Sigmoid colon (tissue), 6 donors: ENCODE measurements at regions not wholly inside any gene's neighbourhood (a gene's known extent, or its start where the extent isn't known, plus 50 kb on each side); places are given as distances from the start of the nearest gene placed in this dataset.

ENCODE experiments used
- DNase-seq: peaks from one replicate; pipeline ENCODE4 v3.0.0-alpha.2; 2019
- H3K27ac ChIP-seq, 4 donors: fragments of 200-600 bp; sonication (generic); one replicate each; pipeline ENCODE4 v1.5.1; 2016 to 2019; ENCODE audit warnings: mild to moderate bottlenecking in 1 of 4
- H3K27me3 ChIP-seq, 3 donors: fragments of 200-600 bp; sonication (generic); one replicate each; pipeline ENCODE4 v1.5.1; 2019; ENCODE audit warnings: mild to moderate bottlenecking in 1 of 3
- H3K36me3 ChIP-seq, 4 donors: fragments of 200-600 bp; sonication (generic); one replicate each; pipeline ENCODE4 v1.5.1; 2016 to 2019
- H3K4me1 ChIP-seq, 4 donors: fragments of 200-600 bp; sonication (generic); one replicate each; pipeline ENCODE4 v1.5.1; 2017 to 2019
- H3K4me3 ChIP-seq, 4 donors: fragments of 200-600 bp; sonication (generic); one replicate each; pipeline ENCODE4 v1.5.1; 2017 to 2019; ENCODE audit warnings: mild to moderate bottlenecking in 2 of 4, moderate library complexity in 1 of 4
- H3K9me3 ChIP-seq, 4 donors: fragments of 200-600 bp in 3 of 4; sonication (generic) in 3 of 4; one replicate each; pipeline versions ENCODE4 v1.5.1 to v1.6.1; 2013 to 2019
- EP300 ChIP-seq, 4 donors: sonication (generic); formaldehyde crosslinking; IDR thresholded peaks; one replicate each; pipeline ENCODE4 v1.6.1; 2017; ENCODE audit warnings: antibody characterized with exemption in 4 of 4
- POLR2A ChIP-seq, 2 donors: fragments of 450-650 bp; IDR thresholded peaks; one replicate each; pipeline ENCODE4 v1.6.1; 2016; ENCODE audit warnings: antibody characterized with exemption in 2 of 2, mild to moderate bottlenecking in 2 of 2, moderate library complexity in 2 of 2
- POLR2AphosphoS5 ChIP-seq, 4 donors: sonication (generic); formaldehyde crosslinking; IDR thresholded peaks; one replicate each; pipeline ENCODE4 v1.6.1; 2017; ENCODE audit warnings: antibody characterized with exemption in 4 of 4
- WGBS, 2 donors: extraction: QIAGEN DNeasy Blood & Tissue Kit; methylation state at CpG; one replicate each; pipeline ENCODE4 v1.1.7; 2013; 5-methylcytosine and 5-hydroxymethylcytosine counted together
- intact Hi-C: fragments of 100-400 bp; cut with DNase I; formaldehyde crosslinking; loops from one replicate; pipeline ENCODE4 v1.15.1; 2023
- TF ChIP-seq, protein P1 (sequence below), 4 experiments: fragments of 450-650 bp in 3 of 4; fragments of 200-600 bp in 1 of 4; IDR thresholded peaks; one replicate each; pipeline ENCODE4 v1.5.1; 2016 to 2019; ENCODE audit warnings: antibody characterized with exemption in 4 of 4, mild to moderate bottlenecking in 3 of 4, moderate library complexity in 2 of 4
- donor health status: healthy with polysubstance abuse.
- donor health status: healthy.

- Histone ChIP-seq H3K27me3 (no peaks in the 10 kb centered on the region), H3K4me3 (no peak overlapping the region), H3K36me3 (no peaks in the 10 kb centered on the region), H3K9me3 (no peaks in the 10 kb centered on the region), H3K27ac (peak overlapping the region in 3 of 4 donors; percentile 72 to 84 (median 82)), H3K4me1 (peaks cover 0 to 72% (median 46%) of the 10 kb centered on the region in 4 donors)
- 16 to 70% methylated on average over 3 of the region's 3 CpGs for WGBS, 2 donors
- intact Hi-C loops, result loop anchor here (10.0 kb wide), 1 partner anchor 920 kb away; the partner anchor contains the start of gene ADAM33
- DNase-seq, result no peak
- peak; percentile 9 to 66 (median 48) for TF ChIP-seq EP300 (IDR thresholded peaks at IDR 0.05)
- TF ChIP-seq POLR2A (IDR thresholded peaks at IDR 0.05), result no peak
- TF ChIP-seq POLR2AphosphoS5 (IDR thresholded peaks at IDR 0.05), result peak; percentile 38 to 82 (median 76)
- TF ChIP-seq, protein P1, sequence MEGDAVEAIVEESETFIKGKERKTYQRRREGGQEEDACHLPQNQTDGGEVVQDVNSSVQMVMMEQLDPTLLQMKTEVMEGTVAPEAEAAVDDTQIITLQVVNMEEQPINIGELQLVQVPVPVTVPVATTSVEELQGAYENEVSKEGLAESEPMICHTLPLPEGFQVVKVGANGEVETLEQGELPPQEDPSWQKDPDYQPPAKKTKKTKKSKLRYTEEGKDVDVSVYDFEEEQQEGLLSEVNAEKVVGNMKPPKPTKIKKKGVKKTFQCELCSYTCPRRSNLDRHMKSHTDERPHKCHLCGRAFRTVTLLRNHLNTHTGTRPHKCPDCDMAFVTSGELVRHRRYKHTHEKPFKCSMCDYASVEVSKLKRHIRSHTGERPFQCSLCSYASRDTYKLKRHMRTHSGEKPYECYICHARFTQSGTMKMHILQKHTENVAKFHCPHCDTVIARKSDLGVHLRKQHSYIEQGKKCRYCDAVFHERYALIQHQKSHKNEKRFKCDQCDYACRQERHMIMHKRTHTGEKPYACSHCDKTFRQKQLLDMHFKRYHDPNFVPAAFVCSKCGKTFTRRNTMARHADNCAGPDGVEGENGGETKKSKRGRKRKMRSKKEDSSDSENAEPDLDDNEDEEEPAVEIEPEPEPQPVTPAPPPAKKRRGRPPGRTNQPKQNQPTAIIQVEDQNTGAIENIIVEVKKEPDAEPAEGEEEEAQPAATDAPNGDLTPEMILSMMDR (IDR thresholded peaks at IDR 0.05), result no peak
These were observed 81.7 kb upstream of the PRNP start for GRCh38 chr20:4604580-4604979.

GRCh38 chr20:4603724-4604123 is 82.5 kb upstream of the PRNP start:
- no peak overlapping the region for H3K4me3 ChIP-seq
- H3K9me3 ChIP-seq, result no peaks in the 10 kb centered on the region
- TF ChIP-seq POLR2AphosphoS5 (IDR thresholded peaks at IDR 0.05), result peak; percentile 90 to 96 (median 94)
- peak; percentile 81 to 94 (median 94) for TF ChIP-seq EP300 (IDR thresholded peaks at IDR 0.05)
- TF ChIP-seq POLR2A (IDR thresholded peaks at IDR 0.05), result no peak
- 14 to 61% methylated on average over 11 of the region's 11 CpGs for WGBS, 2 donors
- no peaks in the 10 kb centered on the region for H3K36me3 ChIP-seq
- intact Hi-C loops, result loop anchor here (10.0 kb wide), 1 partner anchor 919 kb away; the partner anchor contains the start of gene ADAM33
- H3K4me1 ChIP-seq, result peaks cover 0 to 72% (median 46%) of the 10 kb centered on the region in 4 donors
- peak overlapping the region in 3 of 4 donors; percentile 79 to 84 (median 82) for H3K27ac ChIP-seq
- no peaks in the 10 kb centered on the region for H3K27me3 ChIP-seq
- DNase-seq, result no peak

DNA sequence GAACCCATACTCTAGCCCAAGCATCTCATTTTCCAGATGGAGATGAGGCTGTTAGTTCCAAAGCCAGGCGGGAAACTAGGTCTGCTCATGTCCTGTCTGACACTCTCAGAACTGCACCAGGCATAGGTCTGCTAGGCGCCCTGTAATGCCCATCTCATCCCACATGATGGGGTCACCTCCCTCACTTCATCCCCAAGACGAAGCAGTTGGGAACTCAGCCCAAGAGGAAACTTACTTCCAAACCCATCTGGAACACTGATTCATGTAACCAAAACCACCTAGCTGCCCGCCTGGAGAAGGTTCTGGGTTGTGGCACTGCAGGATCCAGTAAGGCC is 84.0 kb upstream of the PRNP start:
- intact Hi-C loops, result loop anchor here (10.0 kb wide), 1 partner anchor 917 kb away; the partner anchor contains the start of gene ADAM33

GRCh38 chr20:4601630-4602296 is 84.5 kb upstream of the PRNP start:
- no peaks in the 10 kb centered on the region for H3K27me3 ChIP-seq
- peak overlapping the region in 3 of 4 donors; percentile 79 to 84 (median 82) for H3K27ac ChIP-seq
- TF ChIP-seq POLR2AphosphoS5 (IDR thresholded peaks at IDR 0.05) (peak in 2 of 4 donors; percentile 21 to 37), EP300 (IDR thresholded peaks at IDR 0.05) (no peak)
- TF ChIP-seq, protein P1 (IDR thresholded peaks at IDR 0.05), result no peak
- no peaks in the 10 kb centered on the region for H3K36me3 ChIP-seq
- H3K9me3 ChIP-seq, result no peaks in the 10 kb centered on the region
- WGBS, 2 donors, result 35 to 65% methylated on average over 8 of the region's 8 CpGs
- H3K4me3 ChIP-seq, result no peak overlapping the region
- intact Hi-C loops, result loop anchor here (10.0 kb wide), 1 partner anchor 917 kb away; the partner anchor contains the start of gene ADAM33
- peak; percentile 88 for DNase-seq
- H3K4me1 ChIP-seq, result peaks cover 0 to 63% (median 44%) of the 10 kb centered on the region in 4 donors

More for the DNA sequence above, 84.0 kb upstream of the PRNP start:
- Histone ChIP-seq H3K4me3 (no peak overlapping the region), H3K36me3 (no peaks in the 10 kb centered on the region), H3K27ac (peak overlapping the region in 3 of 4 donors; percentile 79 to 84 (median 82)), H3K9me3 (no peaks in the 10 kb centered on the region), H3K27me3 (no peaks in the 10 kb centered on the region), H3K4me1 (peaks cover 0 to 67% (median 45%) of the 10 kb centered on the region in 4 donors)
- TF ChIP-seq POLR2A (IDR thresholded peaks at IDR 0.05) (no peak), POLR2AphosphoS5 (IDR thresholded peaks at IDR 0.05) (no peak), EP300 (IDR thresholded peaks at IDR 0.05) (no peak)
- TF ChIP-seq, protein P1 (IDR thresholded peaks at IDR 0.05), result no peak
- WGBS, 2 donors, result 78 to 80% methylated on average over 4 of the region's 4 CpGs
- no peak for DNase-seq

DNA sequence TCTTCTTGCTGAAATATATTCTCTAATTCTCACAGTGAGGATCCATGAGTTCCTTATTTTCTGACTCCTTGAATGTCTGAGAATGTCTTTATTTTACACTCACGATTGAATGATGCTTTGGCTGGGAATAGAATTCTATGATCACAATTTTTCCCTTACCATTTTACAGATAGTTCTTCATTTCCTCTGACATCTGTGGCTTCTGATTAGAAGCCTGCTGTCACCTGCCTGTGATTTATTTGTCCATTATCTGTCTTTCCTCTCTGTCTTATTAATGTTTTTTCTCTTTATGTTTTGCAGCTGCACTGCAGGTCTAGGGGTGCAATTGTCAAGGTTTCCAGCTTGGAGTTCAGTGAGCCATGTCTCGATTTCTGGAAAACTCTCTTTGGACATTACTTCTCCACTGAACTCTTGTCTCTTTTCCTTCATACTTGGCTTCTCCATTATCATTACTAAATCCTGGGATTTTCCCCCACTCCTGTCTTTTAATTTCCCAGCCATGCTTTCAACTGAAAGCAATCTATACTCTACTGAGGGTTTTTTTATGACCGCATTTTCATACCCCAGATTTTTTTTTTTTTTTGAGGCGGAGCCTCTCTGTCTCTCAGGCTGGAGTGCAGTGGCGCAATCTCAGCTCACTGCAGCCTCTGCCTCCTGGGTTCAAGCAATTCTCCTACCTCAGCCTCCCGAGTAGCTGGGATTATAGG is 85.8 kb upstream of the PRNP start:
- TF ChIP-seq POLR2AphosphoS5 (IDR thresholded peaks at IDR 0.05), result no peak
- TF ChIP-seq, protein P1 (IDR thresholded peaks at IDR 0.05), result no peak
- TF ChIP-seq EP300 (IDR thresholded peaks at IDR 0.05), result no peak
- no peak for TF ChIP-seq POLR2A (IDR thresholded peaks at IDR 0.05)
- H3K27me3 ChIP-seq, result no peaks in the 10 kb centered on the region
- H3K36me3 ChIP-seq, result no peaks in the 10 kb centered on the region
- no peak for DNase-seq
- intact Hi-C loops, result loop anchor here (10.0 kb wide), 1 partner anchor 916 kb away; the partner anchor contains the start of gene ADAM33
- no peaks in the 10 kb centered on the region for H3K9me3 ChIP-seq
- peak overlapping the region in 3 of 4 donors; percentile 79 to 84 (median 82) for H3K27ac ChIP-seq
- WGBS, 2 donors, result 71 to 73% methylated on average over 6 of the region's 6 CpGs
- peaks cover 0 to 52% (median 45%) of the 10 kb centered on the region in 4 donors for H3K4me1 ChIP-seq
- no peak overlapping the region for H3K4me3 ChIP-seq
